HG02885 (cell line): ENCODE measurements at regions not wholly inside any gene's neighbourhood (a gene's known extent, or its start where the extent isn't known, plus 50 kb on each side); places are given as distances from the start of the nearest gene placed in this dataset.
A peak's percentile ranks its signal among the peaks of the same experiment; 100 is the strongest.
"Not testable (repeated sequence)": the region's sequence is repeated elsewhere in the genome, so short reads cannot be mapped to it uniquely, and the experiment has no call there.

Experiments used
- ATAC-seq: cut with Tn5 transposase; IDR thresholded peaks from one replicate; pipeline ENCODE4 v1.9.1; 2021; ENCODE audit warnings: mild to moderate bottlenecking; ENCODE audit not compliant: unreplicated experiment, poor library complexity

DNA sequence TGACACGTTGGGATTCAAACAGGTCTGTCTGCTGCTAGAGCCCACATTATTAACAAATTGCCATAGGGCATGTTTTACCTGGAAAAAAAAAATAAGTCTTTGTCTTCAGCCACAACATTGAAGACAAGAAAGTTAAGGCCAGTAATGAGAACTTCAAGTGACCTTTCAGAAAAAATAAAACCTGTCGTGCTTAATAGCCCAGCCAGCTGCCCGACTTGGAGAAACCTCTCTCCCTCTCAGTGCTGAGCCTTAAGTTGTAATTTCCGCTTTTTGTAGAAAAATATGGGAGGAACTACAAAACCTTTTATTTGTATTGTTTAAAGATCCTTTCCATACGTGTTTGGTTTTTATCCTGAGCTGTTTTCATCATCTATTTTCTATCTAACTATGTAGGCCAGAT is 454.3 kb upstream of the SLITRK6 start:
- ATAC-seq, result not testable (repeated sequence)

GRCh38 chr13:86255820-86256219 is 456.6 kb upstream of the SLITRK6 start:
- not testable (repeated sequence) for ATAC-seq

DNA sequence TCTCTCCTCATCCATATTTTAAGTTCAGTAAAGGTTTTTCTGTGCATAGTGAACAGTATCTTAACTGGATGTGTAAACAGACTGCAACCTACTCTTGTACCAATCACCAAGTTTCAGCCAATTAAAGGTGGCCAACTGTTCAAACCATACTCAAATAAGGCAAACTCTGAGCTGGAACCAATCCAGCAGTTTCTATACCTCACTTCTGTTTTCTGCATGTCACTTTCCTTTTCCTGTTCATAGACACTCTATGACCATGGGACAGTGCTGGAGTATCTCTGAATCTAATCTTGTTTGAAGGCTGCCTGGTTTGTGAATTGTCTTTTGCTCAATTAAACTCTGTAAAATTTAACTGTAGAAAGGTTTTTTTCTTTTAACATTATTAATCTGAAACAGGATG is 470.3 kb upstream of the SLITRK6 start:
- no peak for ATAC-seq

- peak; percentile 67 for ATAC-seq
Observed at GRCh38 chr13:86282442-86282841, 483.2 kb upstream of the SLITRK6 start.

GRCh38 chr13:86283031-86283430 is 483.8 kb upstream of the SLITRK6 start:
- no peak for ATAC-seq

DNA sequence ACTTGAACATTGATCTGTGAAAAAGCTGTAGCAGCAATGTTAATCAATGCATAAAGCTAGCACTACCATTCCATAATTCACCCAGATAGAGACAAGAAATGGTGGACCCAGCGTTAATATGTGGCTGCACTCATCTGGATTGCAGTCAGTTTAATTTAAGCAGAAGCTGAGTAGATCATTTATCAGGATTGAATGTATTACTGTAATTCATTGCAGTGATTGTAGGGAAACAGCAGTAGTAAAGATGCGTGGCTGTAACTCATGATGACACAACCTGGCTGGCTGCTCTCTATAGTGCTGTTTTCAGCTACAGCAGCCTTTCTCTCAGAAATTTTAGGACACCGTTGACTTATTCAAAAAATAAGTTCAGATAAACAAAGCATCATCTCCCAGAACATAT is 499.5 kb upstream of the SLITRK6 start:
- no peak for ATAC-seq

GRCh38 chr13:86299128-86299527 is 499.9 kb upstream of the SLITRK6 start:
- ATAC-seq, result no peak

GRCh38 chr13:86309881-86310280 is 510.7 kb upstream of the SLITRK6 start:
- ATAC-seq, result no peak

GRCh38 chr13:86313421-86313820 is 514.2 kb upstream of the SLITRK6 start:
- no peak for ATAC-seq

- ATAC-seq, result no peak
Observed at GRCh38 chr13:86318450-86318849, 519.2 kb upstream of the SLITRK6 start.

GRCh38 chr13:86324191-86324590 is 525.0 kb upstream of the SLITRK6 start:
- no peak for ATAC-seq

DNA sequence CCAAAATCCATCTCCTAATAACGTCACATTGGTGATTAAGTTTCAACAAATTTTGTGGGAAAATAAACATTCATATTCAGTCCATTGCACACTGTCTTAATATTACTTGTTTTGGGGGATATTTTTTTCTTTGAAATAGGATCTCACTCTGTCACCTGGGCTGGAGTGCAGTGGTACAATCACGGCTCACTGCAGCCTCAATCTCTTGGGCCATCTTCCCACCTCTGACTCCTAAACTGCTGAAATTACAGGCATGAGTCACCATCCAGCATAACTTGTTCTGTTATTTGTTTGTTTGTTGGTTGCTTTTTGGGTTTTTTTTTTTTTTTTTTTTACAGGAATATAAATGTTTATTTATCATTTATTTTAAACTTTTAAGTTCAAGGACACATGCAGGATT is 556.1 kb upstream of the SLITRK6 start:
- ATAC-seq, result no peak

DNA sequence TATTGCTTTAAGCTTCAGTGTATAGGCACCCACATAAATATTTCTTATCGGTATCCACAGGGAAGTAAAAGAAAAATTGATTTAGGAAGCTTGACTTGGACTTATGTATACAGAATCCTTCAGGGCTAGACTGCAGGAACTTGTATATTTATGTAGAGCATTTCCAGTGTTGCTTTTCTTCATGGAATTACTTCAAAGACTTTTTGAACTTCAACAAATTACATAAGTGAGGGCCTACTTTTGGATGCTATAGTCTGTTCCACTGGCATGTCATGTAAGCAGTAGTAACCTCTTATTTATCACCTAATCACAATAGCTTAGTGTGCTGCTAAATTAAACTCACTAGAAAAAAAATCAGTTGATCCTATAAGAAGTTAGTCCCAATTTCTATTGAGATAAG is 557.9 kb upstream of the SLITRK6 start:
- no peak for ATAC-seq

DNA sequence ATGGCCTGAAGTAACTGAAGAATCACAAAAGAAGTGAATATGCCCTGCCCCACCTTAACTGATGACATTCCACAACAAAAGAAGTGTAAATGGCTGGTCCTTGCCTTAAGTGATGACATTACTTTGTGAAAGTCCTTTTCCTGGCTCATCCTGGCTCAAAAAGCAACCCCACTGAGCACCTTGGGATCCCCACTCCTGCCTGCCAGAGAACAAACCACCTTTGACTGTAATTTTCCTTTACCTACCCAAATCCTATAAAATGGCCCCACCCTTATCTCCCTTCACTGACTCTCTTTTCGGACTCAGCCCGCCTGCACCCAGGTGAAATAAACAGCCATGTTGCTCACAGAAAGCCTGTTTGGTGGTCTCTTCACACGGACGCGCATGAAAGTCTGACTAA is 564.5 kb upstream of the SLITRK6 start:
- ATAC-seq, result not testable (repeated sequence)

GRCh38 chr13:86368924-86369323 is 569.7 kb upstream of the SLITRK6 start:
- no peak for ATAC-seq

GRCh38 chr13:86377451-86377850 is 578.2 kb upstream of the SLITRK6 start:
- ATAC-seq, result no peak

DNA sequence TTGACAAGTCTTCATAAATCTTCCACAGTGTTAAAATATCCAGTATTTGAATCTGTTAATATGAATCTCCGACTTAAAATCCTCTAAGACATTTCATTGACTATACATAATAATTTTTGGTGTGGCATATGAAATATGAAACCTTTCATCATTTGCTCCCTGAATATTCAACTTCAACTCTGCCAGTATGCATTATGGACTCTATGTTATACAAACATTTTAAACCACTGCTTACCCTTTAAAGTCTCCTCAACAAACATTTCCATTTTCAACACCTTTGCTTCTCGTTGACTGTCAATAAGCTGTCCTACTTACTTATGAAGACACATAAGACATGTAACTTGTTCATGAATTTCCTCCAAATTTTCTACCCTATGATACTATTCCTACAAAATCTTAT is 579.4 kb upstream of the SLITRK6 start:
- ATAC-seq, result no peak

GRCh38 chr13:86383151-86383550 is 583.9 kb upstream of the SLITRK6 start:
- ATAC-seq, result no peak

DNA sequence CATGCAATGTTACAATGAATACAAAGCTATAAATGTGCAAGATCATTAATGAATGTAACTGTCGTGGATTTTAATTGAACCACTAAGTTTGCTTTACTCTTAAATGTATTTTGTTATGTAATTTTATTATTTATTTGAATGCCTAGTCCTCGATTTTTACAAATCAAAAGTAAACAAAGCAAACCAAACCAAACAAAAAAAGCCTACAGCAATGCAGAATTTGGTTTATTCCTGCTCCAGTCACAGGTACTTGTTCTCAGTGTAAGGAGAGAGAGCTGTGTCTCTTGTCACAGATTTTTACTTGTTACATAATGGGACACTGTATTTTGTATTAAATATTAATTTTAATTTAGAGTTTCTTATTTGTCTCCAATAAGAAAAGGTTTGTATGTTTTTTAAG is 584.3 kb upstream of the SLITRK6 start:
- no peak for ATAC-seq

GRCh38 chr13:86397635-86398034 is 598.4 kb upstream of the SLITRK6 start:
- ATAC-seq, result no peak

GRCh38 chr13:86399572-86399971 is 600.4 kb upstream of the SLITRK6 start:
- ATAC-seq, result no peak

GRCh38 chr13:86402500-86402899 is 603.3 kb upstream of the SLITRK6 start:
- no peak for ATAC-seq

- ATAC-seq, result no peak
Observed at GRCh38 chr13:86403181-86403580, 604.0 kb upstream of the SLITRK6 start.
